ENCODE measurements at regions not wholly inside any gene's neighbourhood (a gene's known extent, or its start where the extent isn't known, plus 50 kb on each side); places are given as distances from the start of the nearest gene placed in this dataset.

- no TSS peak for BruUV-seq (replicated peaks)
Observed at GRCh38 chr4:114052227-114052626, 72.8 kb upstream of the ARSJ start.

GRCh38 chr4:114056599-114056998 is 77.2 kb upstream of the ARSJ start:
- CTCF ChIA-PET = no interaction called here
- H3K27me3 ChIP-seq (replicated peaks; ENCODE audit: insufficient read depth, low read depth, low read length, poor library complexity) = no peaks in the 10 kb centered on the region
- intact Hi-C loops (cut with micrococcal nuclease; ENCODE audit: unreplicated experiment) = no loop called here
- POLR2A ChIA-PET (ENCODE audit: low non-redundant PET) = no interaction called here
- H3K4me3 ChIP-seq (ENCODE audit: low read depth, low read length, poor library complexity, severe bottlenecking) = no peak overlapping the region
- TF ChIP-seq EZH2 (IDR thresholded peaks at IDR 0.05; ENCODE audit: borderline replicate concordance, low read depth, low read length, poor library complexity, severe bottlenecking) (no peak), CTCF (conservative IDR thresholded peaks at IDR 0.05; ENCODE audit: low read depth, low read length) (no peak)
- no peaks in the 10 kb centered on the region for H3K4me1 ChIP-seq (ENCODE audit: insufficient read depth, low read length, poor library complexity, severe bottlenecking)
- H3K36me3 ChIP-seq (ENCODE audit: insufficient read depth, low read length, poor library complexity, severe bottlenecking) = no peaks in the 10 kb centered on the region
- H3K27ac ChIP-seq (ENCODE audit: low read depth, low read length, poor library complexity, severe bottlenecking) = no peak overlapping the region
- peaks cover 16% of the 10 kb centered on the region for H3K9me3 ChIP-seq (ENCODE audit: low read depth, low read length, poor library complexity, severe bottlenecking)
- DNase-seq (ENCODE audit: low spot score) = no peak
- no TSS peak for BruUV-seq (replicated peaks)

More at GRCh38 chr4:114052227-114052626, 72.8 kb upstream of the ARSJ start:
- H3K27me3 ChIP-seq (replicated peaks; ENCODE audit: insufficient read depth, low read depth, low read length, poor library complexity) = no peaks in the 10 kb centered on the region
- H3K36me3 ChIP-seq (ENCODE audit: insufficient read depth, low read length, poor library complexity, severe bottlenecking) = no peaks in the 10 kb centered on the region
- no peaks in the 10 kb centered on the region for H3K4me1 ChIP-seq (ENCODE audit: insufficient read depth, low read length, poor library complexity, severe bottlenecking)
- H3K27ac ChIP-seq (ENCODE audit: low read depth, low read length, poor library complexity, severe bottlenecking) = no peak overlapping the region
- H3K4me3 ChIP-seq (ENCODE audit: low read depth, low read length, poor library complexity, severe bottlenecking) = no peak overlapping the region
- intact Hi-C loops (cut with micrococcal nuclease; ENCODE audit: unreplicated experiment) = no loop called here
- CTCF ChIA-PET = no interaction called here
- H3K9me3 ChIP-seq (ENCODE audit: low read depth, low read length, poor library complexity, severe bottlenecking) = peaks cover 11% of the 10 kb centered on the region
- TF ChIP-seq EZH2 (IDR thresholded peaks at IDR 0.05; ENCODE audit: borderline replicate concordance, low read depth, low read length, poor library complexity, severe bottlenecking) (no peak), CTCF (conservative IDR thresholded peaks at IDR 0.05; ENCODE audit: low read depth, low read length) (no peak)
- DNase-seq (ENCODE audit: low spot score) = no peak
- POLR2A ChIA-PET (ENCODE audit: low non-redundant PET) = no interaction called here

- Histone ChIP-seq H3K4me1 (ENCODE audit: insufficient read depth, low read length, poor library complexity, severe bottlenecking) (peaks cover 4% of the 10 kb centered on the region), H3K9me3 (ENCODE audit: low read depth, low read length, poor library complexity, severe bottlenecking) (peaks cover 16% of the 10 kb centered on the region), H3K27me3 (replicated peaks; ENCODE audit: insufficient read depth, low read depth, low read length, poor library complexity) (no peaks in the 10 kb centered on the region), H3K4me3 (ENCODE audit: low read depth, low read length, poor library complexity, severe bottlenecking) (no peak overlapping the region), H3K27ac (ENCODE audit: low read depth, low read length, poor library complexity, severe bottlenecking) (no peak overlapping the region), H3K36me3 (ENCODE audit: insufficient read depth, low read length, poor library complexity, severe bottlenecking) (no peaks in the 10 kb centered on the region)
- intact Hi-C loops (cut with micrococcal nuclease; ENCODE audit: unreplicated experiment) = no loop called here
- no TSS peak for BruUV-seq (replicated peaks)
- no peak for DNase-seq (ENCODE audit: low spot score)
- TF ChIP-seq CTCF (conservative IDR thresholded peaks at IDR 0.05; ENCODE audit: low read depth, low read length) = no peak
- TF ChIP-seq EZH2 (IDR thresholded peaks at IDR 0.05; ENCODE audit: borderline replicate concordance, low read depth, low read length, poor library complexity, severe bottlenecking) = no peak
- ChIA-PET POLR2A (ENCODE audit: low non-redundant PET) (no interaction called here), CTCF (no interaction called here)
Observed at GRCh38 chr4:114057746-114058145, 78.3 kb upstream of the ARSJ start.
